ENCODE measurements at regions not wholly inside any gene's neighbourhood (a gene's known extent, or its start where the extent isn't known, plus 50 kb on each side); places are given as distances from the start of the nearest gene placed in this dataset.

- TF ChIP-seq CUX1 (IDR thresholded peaks at IDR 0.05; ENCODE audit: insufficient replicate concordance, low read depth, low read length), result no peak
These were observed 680.1 kb downstream of the GALC start (continued) for GRCh38 chr14:87312894-87313205.

- no peak for FAIRE-seq
- BruUV-seq (replicated peaks), result no TSS peak
- intact Hi-C loops (cut with micrococcal nuclease; ENCODE audit: unreplicated experiment) (no loop called here), in situ Hi-C loops (cut with MboI) (no loop called here)
- 23% methylated on average over 7 of the region's 7 CpGs for WGBS (ENCODE audit: insufficient coverage, insufficient replicate concordance, low lambda C conversion rate, missing lambda C conversion rate)
- no peak for DNase-seq (ENCODE audit: low read depth, low spot score)
- Histone ChIP-seq H3K27ac (ENCODE audit: control insufficient read depth, insufficient read depth) (no peak overlapping the region), H3K36me3 (ENCODE audit: control insufficient read depth in 2 of 2, insufficient read depth in 2 of 2, low read length in 1 of 2) (no peaks in the 10 kb centered on the region), H3K27me3 (replicated peaks in 1 of 2; ENCODE audit: control insufficient read depth in 2 of 2, insufficient read depth in 2 of 2, low read length in 1 of 2) (no peaks in the 10 kb centered on the region), H2AFZ (ENCODE audit: control insufficient read depth, low read depth, low read length) (no peak overlapping the region), H3K4me2 (ENCODE audit: control insufficient read depth, insufficient read depth) (no peak overlapping the region), H4K20me1 (ENCODE audit: control insufficient read depth, insufficient read depth) (no peaks in the 10 kb centered on the region), H3K79me2 (ENCODE audit: control insufficient read depth, insufficient read depth, low read length) (no peaks in the 10 kb centered on the region), H3K9ac (ENCODE audit: control insufficient read depth, insufficient read depth, low read length) (no peak overlapping the region), H3K4me1 (ENCODE audit: control insufficient read depth, insufficient read depth, low read length) (no peaks in the 10 kb centered on the region), H3K9me3 (replicated peaks; ENCODE audit: control insufficient read depth, insufficient read depth, low read length) (no peaks in the 10 kb centered on the region), H3K4me3 (no peak overlapping the region)
- ChIA-PET CTCF (interaction anchor here (0.9 kb wide), 1 partner anchor 9 kb away, joined by 6 read pairs; no protein-coding TSS in a partner anchor), POLR2A (no interaction called here), SMC1A (ENCODE audit: uncharacterized antibody, unreplicated experiment) (no interaction called here), RAD21 (ENCODE audit: unreplicated experiment) (no interaction called here)
- TF ChIP-seq NFXL1 (IDR thresholded peaks at IDR 0.05; ENCODE audit: borderline replicate concordance), result no peak
- no peak for TF ChIP-seq CHD1 (IDR thresholded peaks at IDR 0.05; ENCODE audit: low read depth, low read length)
- TF ChIP-seq ZNF207 (IDR thresholded peaks at IDR 0.05; ENCODE audit: borderline replicate concordance), result no peak
- TF ChIP-seq TARDBP (IDR thresholded peaks at IDR 0.05; ENCODE audit: borderline replicate concordance), result no peak
- TF ChIP-seq ZNF622 (IDR thresholded peaks at IDR 0.05), result no peak
- TF ChIP-seq RELB (IDR thresholded peaks at IDR 0.05; ENCODE audit: low read depth), result no peak
- ATAC-seq, result no peak
These were observed 680.7 kb downstream of the GALC start for GRCh38 chr14:87312169-87312893.
